H9 (cell line): ENCODE measurements at regions not wholly inside any gene's neighbourhood (a gene's known extent, or its start where the extent isn't known, plus 50 kb on each side); places are given as distances from the start of the nearest gene placed in this dataset.

Experiments used
- DNase-seq: peaks from one replicate; pipeline ENCODE4 v3.0.0-alpha.2; 2017
- H2AFZ ChIP-seq: one replicate; pipeline ENCODE4 v1.6.1; 2013; ENCODE audit warnings: mild to moderate bottlenecking, low read length, control low read depth, moderate library complexity
- H2AK5ac ChIP-seq: 2 replicates; pipeline ENCODE4 v1.6.1; 2013; ENCODE audit warnings: low read length, control low read depth, mixed read lengths; ENCODE audit not compliant: insufficient read length
- H2BK120ac ChIP-seq: one replicate; pipeline ENCODE4 v1.6.1; 2013; ENCODE audit warnings: low read depth, mild to moderate bottlenecking, low read length, control low read depth, inconsistent platforms; ENCODE audit not compliant: poor library complexity, severe bottlenecking
- H2BK12ac ChIP-seq: 2 replicates; pipeline ENCODE4 v1.6.1; 2013; ENCODE audit warnings: low read length, control low read depth, mixed read lengths, low read depth; ENCODE audit not compliant: insufficient read length
- H2BK15ac ChIP-seq: 2 replicates; pipeline ENCODE4 v1.6.1; 2013; ENCODE audit warnings: low read depth, low read length, control low read depth
- H2BK20ac ChIP-seq: one replicate; pipeline ENCODE4 v1.6.1; 2013; ENCODE audit warnings: low read depth, mild to moderate bottlenecking, low read length, control low read depth, inconsistent platforms; ENCODE audit not compliant: poor library complexity, severe bottlenecking
- H2BK5ac ChIP-seq: 2 replicates; pipeline ENCODE4 v1.6.1; 2013; ENCODE audit warnings: low read length, control low read depth, mixed read lengths; ENCODE audit not compliant: insufficient read length
- H3K14ac ChIP-seq: 2 replicates; pipeline ENCODE4 v1.6.1; 2013; ENCODE audit warnings: low read length, control low read depth; ENCODE audit not compliant: insufficient read depth
- H3K18ac ChIP-seq: 2 replicates; pipeline ENCODE4 v1.6.1; 2013; ENCODE audit warnings: low read depth, mild to moderate bottlenecking, mixed read lengths, low read length, control low read depth; ENCODE audit not compliant: insufficient read length
- H3K23ac ChIP-seq: 2 replicates; pipeline ENCODE4 v1.6.1; 2013; ENCODE audit warnings: low read length, control low read depth, mixed read lengths, low read depth; ENCODE audit not compliant: insufficient read length
- H3K23me2 ChIP-seq: 2 replicates; pipeline ENCODE4 v1.6.1; 2013; ENCODE audit warnings: low read depth, mild to moderate bottlenecking, mixed read lengths, low read length, control low read depth; ENCODE audit not compliant: insufficient read length, poor library complexity, severe bottlenecking
- H3K27ac ChIP-seq: 2 replicates; pipeline ENCODE4 v1.5.1; 2013; ENCODE audit warnings: low read length, control low read depth, mixed read lengths, low read depth; ENCODE audit not compliant: insufficient read length
- H3K27me3 ChIP-seq: 2 replicates; pipeline ENCODE4 v1.6.1; 2013; ENCODE audit warnings: low read length, control low read depth, inconsistent platforms; ENCODE audit not compliant: insufficient read depth
- H3K4ac ChIP-seq: 2 replicates; pipeline ENCODE4 v1.6.1; 2013; ENCODE audit warnings: low read depth, mild to moderate bottlenecking, control low read depth, inconsistent platforms, low read length, moderate library complexity
- H3K4me1 ChIP-seq: 2 replicates; pipeline ENCODE4 v1.6.1; 2013; ENCODE audit warnings: low read length, control low read depth, inconsistent platforms; ENCODE audit not compliant: insufficient read depth
- H3K4me2 ChIP-seq: 2 replicates; pipeline ENCODE4 v1.6.1; 2013; ENCODE audit warnings: low read length, control low read depth, mixed read lengths; ENCODE audit not compliant: insufficient read length, insufficient read depth
- H3K56ac ChIP-seq: 2 replicates; pipeline ENCODE4 v1.6.1; 2013; ENCODE audit warnings: low read depth, mild to moderate bottlenecking, mixed read lengths, low read length, control low read depth; ENCODE audit not compliant: insufficient read length
- H3K79me1 ChIP-seq: 2 replicates; pipeline ENCODE4 v1.6.1; 2013; ENCODE audit warnings: low read depth, mild to moderate bottlenecking, moderate library complexity, low read length, control low read depth, inconsistent platforms; ENCODE audit not compliant: insufficient read depth, poor library complexity, severe bottlenecking
- H3K79me2 ChIP-seq: 2 replicates; pipeline ENCODE4 v1.6.1; 2013; ENCODE audit warnings: low read length, control low read depth, inconsistent platforms; ENCODE audit not compliant: insufficient read depth
- H3K9ac ChIP-seq: 2 replicates; pipeline ENCODE4 v1.6.1; 2013; ENCODE audit warnings: low read length, control low read depth, mixed read lengths; ENCODE audit not compliant: insufficient read length; ENCODE audit errors: extremely low read depth
- H3K9me3 ChIP-seq: one replicate; pipeline ENCODE4 v1.6.1; 2013; ENCODE audit warnings: low read depth, low read length, inconsistent platforms; ENCODE audit not compliant: control insufficient read depth
- H3T11ph ChIP-seq: one replicate; pipeline ENCODE4 v1.6.1; 2013; ENCODE audit warnings: mild to moderate bottlenecking, low read length, control low read depth, inconsistent platforms
- H4K20me1 ChIP-seq: one replicate; pipeline ENCODE4 v1.6.1; 2013; ENCODE audit not compliant: control insufficient read depth, insufficient read length, insufficient read depth
- H4K5ac ChIP-seq: 2 replicates; pipeline ENCODE4 v1.6.1; 2013; ENCODE audit warnings: low read depth, mild to moderate bottlenecking, mixed read lengths, low read length, control low read depth; ENCODE audit not compliant: insufficient read length
- H4K8ac ChIP-seq: replicated peaks from 2 replicates; pipeline ENCODE4 v1.6.1; 2013; ENCODE audit warnings: low read length, control low read depth, mixed read lengths, low read depth; ENCODE audit not compliant: insufficient read length
- H4K91ac ChIP-seq: 2 replicates; pipeline ENCODE4 v1.6.1; 2013; ENCODE audit warnings: low read depth, mild to moderate bottlenecking, moderate library complexity, mixed read lengths, low read length, control low read depth; ENCODE audit not compliant: insufficient read length
- H3K27ac Mint-ChIP-seq, 3 experiments: 2 replicates in 2 of 3; 3 replicates in 1 of 3; pipeline ENCODE4 v1.8.0; 2020 to 2021; ENCODE audit warnings: mixed read lengths in 3 of 3, mild to moderate bottlenecking in 1 of 3, moderate library complexity in 1 of 3
- H3K27me3 Mint-ChIP-seq: 2 replicates; pipeline ENCODE4 v1.8.0; 2021; ENCODE audit warnings: low read depth, mild to moderate bottlenecking, moderate library complexity, mixed read lengths
- H3K36me3 Mint-ChIP-seq, 3 experiments: 2 replicates in 2 of 3; 3 replicates in 1 of 3; pipeline ENCODE4 v1.8.0; 2020 to 2021; ENCODE audit warnings: low read depth in 3 of 3, mixed read lengths in 3 of 3; ENCODE audit not compliant: insufficient read depth in 1 of 3
- H3K4me1 Mint-ChIP-seq, 2 experiments: 2 replicates each; pipeline ENCODE4 v1.8.0; 2020; ENCODE audit warnings: mixed read lengths in 2 of 2
- H3K4me3 Mint-ChIP-seq, 2 experiments: 2 replicates in 1 of 2; 3 replicates in 1 of 2; pipeline ENCODE4 v1.8.0; 2020 to 2021; ENCODE audit warnings: mild to moderate bottlenecking in 2 of 2, mixed read lengths in 2 of 2, moderate library complexity in 1 of 2
- H3K9me3 Mint-ChIP-seq, 2 experiments: 2 replicates in 1 of 2; 3 replicates in 1 of 2; pipeline ENCODE4 v1.8.0; 2020; ENCODE audit warnings: mild to moderate bottlenecking in 2 of 2, mixed read lengths in 2 of 2, moderate library complexity in 1 of 2
- WGBS: extraction: QIAGEN DNeasy Blood & Tissue Kit; methylation state at CpG from one replicate; pipeline ENCODE4 v1.1.7; 2013; ENCODE audit warnings: missing lambda C conversion rate, low lambda C conversion rate, mixed read lengths; ENCODE audit not compliant: insufficient read length; ENCODE audit errors: extremely low coverage; 5-methylcytosine and 5-hydroxymethylcytosine counted together
- TF ChIP-seq, protein P1 (sequence below): fragments of 200-600 bp; sonication (generic); conservative IDR thresholded peaks from 3 replicates; pipeline ENCODE4 v1.8.0; 2021; ENCODE audit warnings: antibody characterized with exemption, mild to moderate bottlenecking

- Mint-ChIP-seq H3K27me3 (peaks cover 12% of the 10 kb centered on the region), H3K36me3 (no peaks in the 10 kb centered on the region), H3K4me1 (peaks cover 51 to 53% of the 10 kb centered on the region in 2 experiments), H3K9me3 (no peaks in the 10 kb centered on the region), H3K27ac (peak overlapping the region in 1 of 3 experiments; percentile 79; a peak in 2 of 7 replicates), H3K4me3 (no peak overlapping the region)
- no peak overlapping the region for H2BK15ac ChIP-seq
- no peak overlapping the region for H3T11ph ChIP-seq
- H2BK20ac ChIP-seq = no peak overlapping the region
- no peaks in the 10 kb centered on the region for H3K9me3 ChIP-seq
- H2BK5ac ChIP-seq = no peak overlapping the region
- no peak overlapping the region for H4K91ac ChIP-seq
- no peak overlapping the region for H3K14ac ChIP-seq
- no peak overlapping the region for H2AFZ ChIP-seq
- H3K56ac ChIP-seq = no peak overlapping the region
- no peaks in the 10 kb centered on the region for H4K20me1 ChIP-seq
- H2AK5ac ChIP-seq = no peak overlapping the region
- no peaks in the 10 kb centered on the region for H3K79me2 ChIP-seq
- no peaks in the 10 kb centered on the region for H3K79me1 ChIP-seq
- no peak overlapping the region for H3K27ac ChIP-seq
- no peak overlapping the region for H4K8ac ChIP-seq
- no peaks in the 10 kb centered on the region for H3K23me2 ChIP-seq
- H3K23ac ChIP-seq = no peak overlapping the region
- TF ChIP-seq, protein P1, sequence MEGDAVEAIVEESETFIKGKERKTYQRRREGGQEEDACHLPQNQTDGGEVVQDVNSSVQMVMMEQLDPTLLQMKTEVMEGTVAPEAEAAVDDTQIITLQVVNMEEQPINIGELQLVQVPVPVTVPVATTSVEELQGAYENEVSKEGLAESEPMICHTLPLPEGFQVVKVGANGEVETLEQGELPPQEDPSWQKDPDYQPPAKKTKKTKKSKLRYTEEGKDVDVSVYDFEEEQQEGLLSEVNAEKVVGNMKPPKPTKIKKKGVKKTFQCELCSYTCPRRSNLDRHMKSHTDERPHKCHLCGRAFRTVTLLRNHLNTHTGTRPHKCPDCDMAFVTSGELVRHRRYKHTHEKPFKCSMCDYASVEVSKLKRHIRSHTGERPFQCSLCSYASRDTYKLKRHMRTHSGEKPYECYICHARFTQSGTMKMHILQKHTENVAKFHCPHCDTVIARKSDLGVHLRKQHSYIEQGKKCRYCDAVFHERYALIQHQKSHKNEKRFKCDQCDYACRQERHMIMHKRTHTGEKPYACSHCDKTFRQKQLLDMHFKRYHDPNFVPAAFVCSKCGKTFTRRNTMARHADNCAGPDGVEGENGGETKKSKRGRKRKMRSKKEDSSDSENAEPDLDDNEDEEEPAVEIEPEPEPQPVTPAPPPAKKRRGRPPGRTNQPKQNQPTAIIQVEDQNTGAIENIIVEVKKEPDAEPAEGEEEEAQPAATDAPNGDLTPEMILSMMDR = no peak
- no peak overlapping the region for H3K4me2 ChIP-seq
- WGBS = no CpG with 5 or more reads among the region's 3 CpGs
- H3K4ac ChIP-seq = no peak overlapping the region
- H3K18ac ChIP-seq = no peak overlapping the region
- no peak overlapping the region for H2BK12ac ChIP-seq
- H2BK120ac ChIP-seq = no peak overlapping the region
- H4K5ac ChIP-seq = no peak overlapping the region
- no peak overlapping the region for H3K9ac ChIP-seq
- no peak for DNase-seq
- no peaks in the 10 kb centered on the region for H3K27me3 ChIP-seq
- peaks cover 2% of the 10 kb centered on the region; the same call in 1 of the 2 replicates for H3K4me1 ChIP-seq
Measured at GRCh38 chr12:100724071-100724470, 70.5 kb upstream of the ANO4 start.
